H9 (cell line): ENCODE measurements at regions not wholly inside any gene's neighbourhood (a gene's known extent, or its start where the extent isn't known, plus 50 kb on each side); places are given as distances from the start of the nearest gene placed in this dataset.

Experiments
- DNase-seq: peaks from one replicate; pipeline ENCODE4 v3.0.0-alpha.2; 2017
- H2AFZ ChIP-seq: one replicate; pipeline ENCODE4 v1.6.1; 2013; ENCODE audit warnings: mild to moderate bottlenecking, low read length, control low read depth, moderate library complexity
- H2AK5ac ChIP-seq: 2 replicates; pipeline ENCODE4 v1.6.1; 2013; ENCODE audit warnings: low read length, control low read depth, mixed read lengths; ENCODE audit not compliant: insufficient read length
- H2BK120ac ChIP-seq: one replicate; pipeline ENCODE4 v1.6.1; 2013; ENCODE audit warnings: low read depth, mild to moderate bottlenecking, low read length, control low read depth, inconsistent platforms; ENCODE audit not compliant: poor library complexity, severe bottlenecking
- H2BK12ac ChIP-seq: 2 replicates; pipeline ENCODE4 v1.6.1; 2013; ENCODE audit warnings: low read length, control low read depth, mixed read lengths, low read depth; ENCODE audit not compliant: insufficient read length
- H2BK15ac ChIP-seq: 2 replicates; pipeline ENCODE4 v1.6.1; 2013; ENCODE audit warnings: low read depth, low read length, control low read depth
- H2BK20ac ChIP-seq: one replicate; pipeline ENCODE4 v1.6.1; 2013; ENCODE audit warnings: low read depth, mild to moderate bottlenecking, low read length, control low read depth, inconsistent platforms; ENCODE audit not compliant: poor library complexity, severe bottlenecking
- H2BK5ac ChIP-seq: 2 replicates; pipeline ENCODE4 v1.6.1; 2013; ENCODE audit warnings: low read length, control low read depth, mixed read lengths; ENCODE audit not compliant: insufficient read length
- H3K14ac ChIP-seq: 2 replicates; pipeline ENCODE4 v1.6.1; 2013; ENCODE audit warnings: low read length, control low read depth; ENCODE audit not compliant: insufficient read depth
- H3K18ac ChIP-seq: 2 replicates; pipeline ENCODE4 v1.6.1; 2013; ENCODE audit warnings: low read depth, mild to moderate bottlenecking, mixed read lengths, low read length, control low read depth; ENCODE audit not compliant: insufficient read length
- H3K23ac ChIP-seq: 2 replicates; pipeline ENCODE4 v1.6.1; 2013; ENCODE audit warnings: low read length, control low read depth, mixed read lengths, low read depth; ENCODE audit not compliant: insufficient read length
- H3K23me2 ChIP-seq: 2 replicates; pipeline ENCODE4 v1.6.1; 2013; ENCODE audit warnings: low read depth, mild to moderate bottlenecking, mixed read lengths, low read length, control low read depth; ENCODE audit not compliant: insufficient read length, poor library complexity, severe bottlenecking
- H3K27ac ChIP-seq: 2 replicates; pipeline ENCODE4 v1.5.1; 2013; ENCODE audit warnings: low read length, control low read depth, mixed read lengths, low read depth; ENCODE audit not compliant: insufficient read length
- H3K27me3 ChIP-seq: 2 replicates; pipeline ENCODE4 v1.6.1; 2013; ENCODE audit warnings: low read length, control low read depth, inconsistent platforms; ENCODE audit not compliant: insufficient read depth
- H3K4ac ChIP-seq: 2 replicates; pipeline ENCODE4 v1.6.1; 2013; ENCODE audit warnings: low read depth, mild to moderate bottlenecking, control low read depth, inconsistent platforms, low read length, moderate library complexity
- H3K4me1 ChIP-seq: 2 replicates; pipeline ENCODE4 v1.6.1; 2013; ENCODE audit warnings: low read length, control low read depth, inconsistent platforms; ENCODE audit not compliant: insufficient read depth
- H3K4me2 ChIP-seq: 2 replicates; pipeline ENCODE4 v1.6.1; 2013; ENCODE audit warnings: low read length, control low read depth, mixed read lengths; ENCODE audit not compliant: insufficient read length, insufficient read depth
- H3K56ac ChIP-seq: 2 replicates; pipeline ENCODE4 v1.6.1; 2013; ENCODE audit warnings: low read depth, mild to moderate bottlenecking, mixed read lengths, low read length, control low read depth; ENCODE audit not compliant: insufficient read length
- H3K79me1 ChIP-seq: 2 replicates; pipeline ENCODE4 v1.6.1; 2013; ENCODE audit warnings: low read depth, mild to moderate bottlenecking, moderate library complexity, low read length, control low read depth, inconsistent platforms; ENCODE audit not compliant: insufficient read depth, poor library complexity, severe bottlenecking
- H3K79me2 ChIP-seq: 2 replicates; pipeline ENCODE4 v1.6.1; 2013; ENCODE audit warnings: low read length, control low read depth, inconsistent platforms; ENCODE audit not compliant: insufficient read depth
- H3K9ac ChIP-seq: 2 replicates; pipeline ENCODE4 v1.6.1; 2013; ENCODE audit warnings: low read length, control low read depth, mixed read lengths; ENCODE audit not compliant: insufficient read length; ENCODE audit errors: extremely low read depth
- H3K9me3 ChIP-seq: one replicate; pipeline ENCODE4 v1.6.1; 2013; ENCODE audit warnings: low read depth, low read length, inconsistent platforms; ENCODE audit not compliant: control insufficient read depth
- H3T11ph ChIP-seq: one replicate; pipeline ENCODE4 v1.6.1; 2013; ENCODE audit warnings: mild to moderate bottlenecking, low read length, control low read depth, inconsistent platforms
- H4K20me1 ChIP-seq: one replicate; pipeline ENCODE4 v1.6.1; 2013; ENCODE audit not compliant: control insufficient read depth, insufficient read length, insufficient read depth
- H4K5ac ChIP-seq: 2 replicates; pipeline ENCODE4 v1.6.1; 2013; ENCODE audit warnings: low read depth, mild to moderate bottlenecking, mixed read lengths, low read length, control low read depth; ENCODE audit not compliant: insufficient read length
- H4K8ac ChIP-seq: replicated peaks from 2 replicates; pipeline ENCODE4 v1.6.1; 2013; ENCODE audit warnings: low read length, control low read depth, mixed read lengths, low read depth; ENCODE audit not compliant: insufficient read length
- H4K91ac ChIP-seq: 2 replicates; pipeline ENCODE4 v1.6.1; 2013; ENCODE audit warnings: low read depth, mild to moderate bottlenecking, moderate library complexity, mixed read lengths, low read length, control low read depth; ENCODE audit not compliant: insufficient read length
- H3K27ac Mint-ChIP-seq, 3 experiments: 2 replicates in 2 of 3; 3 replicates in 1 of 3; pipeline ENCODE4 v1.8.0; 2020 to 2021; ENCODE audit warnings: mixed read lengths in 3 of 3, mild to moderate bottlenecking in 1 of 3, moderate library complexity in 1 of 3
- H3K27me3 Mint-ChIP-seq: 2 replicates; pipeline ENCODE4 v1.8.0; 2021; ENCODE audit warnings: low read depth, mild to moderate bottlenecking, moderate library complexity, mixed read lengths
- H3K36me3 Mint-ChIP-seq, 3 experiments: 2 replicates in 2 of 3; 3 replicates in 1 of 3; pipeline ENCODE4 v1.8.0; 2020 to 2021; ENCODE audit warnings: low read depth in 3 of 3, mixed read lengths in 3 of 3; ENCODE audit not compliant: insufficient read depth in 1 of 3
- H3K4me1 Mint-ChIP-seq, 2 experiments: 2 replicates each; pipeline ENCODE4 v1.8.0; 2020; ENCODE audit warnings: mixed read lengths in 2 of 2
- H3K4me3 Mint-ChIP-seq, 2 experiments: 2 replicates in 1 of 2; 3 replicates in 1 of 2; pipeline ENCODE4 v1.8.0; 2020 to 2021; ENCODE audit warnings: mild to moderate bottlenecking in 2 of 2, mixed read lengths in 2 of 2, moderate library complexity in 1 of 2
- H3K9me3 Mint-ChIP-seq, 2 experiments: 2 replicates in 1 of 2; 3 replicates in 1 of 2; pipeline ENCODE4 v1.8.0; 2020; ENCODE audit warnings: mild to moderate bottlenecking in 2 of 2, mixed read lengths in 2 of 2, moderate library complexity in 1 of 2
- WGBS: extraction: QIAGEN DNeasy Blood & Tissue Kit; methylation state at CpG from one replicate; pipeline ENCODE4 v1.1.7; 2013; ENCODE audit warnings: missing lambda C conversion rate, low lambda C conversion rate, mixed read lengths; ENCODE audit not compliant: insufficient read length; ENCODE audit errors: extremely low coverage; 5-methylcytosine and 5-hydroxymethylcytosine counted together
- TF ChIP-seq, protein P1 (sequence below): fragments of 200-600 bp; sonication (generic); conservative IDR thresholded peaks from 3 replicates; pipeline ENCODE4 v1.8.0; 2021; ENCODE audit warnings: antibody characterized with exemption, mild to moderate bottlenecking

DNA sequence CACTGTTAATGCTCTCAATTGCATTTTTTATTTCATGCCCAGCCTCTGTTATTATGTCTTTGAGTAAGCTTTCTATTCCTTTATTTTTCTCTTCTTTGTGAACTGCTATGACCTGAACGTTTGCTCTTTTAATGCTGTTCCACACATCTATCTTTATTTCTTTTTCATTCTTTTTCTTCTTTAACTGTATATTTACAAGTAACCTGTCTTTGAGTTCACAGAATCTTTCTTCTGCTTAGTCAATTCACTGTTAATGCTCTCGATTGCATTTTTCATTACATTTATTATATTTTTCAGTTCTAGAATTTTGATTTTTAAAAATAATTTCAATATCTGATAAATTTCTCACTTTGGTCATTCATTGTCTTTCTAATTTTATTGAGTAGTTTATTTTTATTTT lies 316.3 kb upstream of the MEF2C start:
- Histone ChIP-seq H3K9ac (no peak overlapping the region), H3K79me1 (no peaks in the 10 kb centered on the region), H2BK15ac (no peak overlapping the region), H3K4me1 (no peaks in the 10 kb centered on the region), H4K5ac (no peak overlapping the region), H2BK12ac (no peak overlapping the region), H4K91ac (no peak overlapping the region), H3K14ac (no peak overlapping the region), H2AFZ (no peak overlapping the region), H3K79me2 (no peaks in the 10 kb centered on the region), H3K23ac (no peak overlapping the region), H2BK20ac (no peak overlapping the region), H4K8ac (no peak overlapping the region), H2AK5ac (no peak overlapping the region), H3K27ac (no peak overlapping the region), H3K56ac (no peak overlapping the region), H3K27me3 (no peaks in the 10 kb centered on the region), H3T11ph (no peak overlapping the region), H4K20me1 (no peaks in the 10 kb centered on the region), H3K18ac (no peak overlapping the region), H2BK120ac (no peak overlapping the region), H2BK5ac (no peak overlapping the region), H3K4ac (no peak overlapping the region), H3K23me2 (no peaks in the 10 kb centered on the region), H3K9me3 (peaks cover 5% of the 10 kb centered on the region), H3K4me2 (no peak overlapping the region)
- H3K36me3 Mint-ChIP-seq, result peaks cover 0 to 15% (median 4%) of the 10 kb centered on the region in 3 experiments; a peak in 5 of 7 replicates
- DNase-seq, result no peak
- no peaks in the 10 kb centered on the region for H3K4me1 Mint-ChIP-seq
- H3K4me3 Mint-ChIP-seq, result no peak overlapping the region
- peaks cover 12 to 25% of the 10 kb centered on the region in 2 experiments for H3K9me3 Mint-ChIP-seq
- no peaks in the 10 kb centered on the region for H3K27me3 Mint-ChIP-seq
- no peak overlapping the region for H3K27ac Mint-ChIP-seq
- WGBS, result no CpG with 5 or more reads among the region's 2 CpGs
- TF ChIP-seq, protein P1, sequence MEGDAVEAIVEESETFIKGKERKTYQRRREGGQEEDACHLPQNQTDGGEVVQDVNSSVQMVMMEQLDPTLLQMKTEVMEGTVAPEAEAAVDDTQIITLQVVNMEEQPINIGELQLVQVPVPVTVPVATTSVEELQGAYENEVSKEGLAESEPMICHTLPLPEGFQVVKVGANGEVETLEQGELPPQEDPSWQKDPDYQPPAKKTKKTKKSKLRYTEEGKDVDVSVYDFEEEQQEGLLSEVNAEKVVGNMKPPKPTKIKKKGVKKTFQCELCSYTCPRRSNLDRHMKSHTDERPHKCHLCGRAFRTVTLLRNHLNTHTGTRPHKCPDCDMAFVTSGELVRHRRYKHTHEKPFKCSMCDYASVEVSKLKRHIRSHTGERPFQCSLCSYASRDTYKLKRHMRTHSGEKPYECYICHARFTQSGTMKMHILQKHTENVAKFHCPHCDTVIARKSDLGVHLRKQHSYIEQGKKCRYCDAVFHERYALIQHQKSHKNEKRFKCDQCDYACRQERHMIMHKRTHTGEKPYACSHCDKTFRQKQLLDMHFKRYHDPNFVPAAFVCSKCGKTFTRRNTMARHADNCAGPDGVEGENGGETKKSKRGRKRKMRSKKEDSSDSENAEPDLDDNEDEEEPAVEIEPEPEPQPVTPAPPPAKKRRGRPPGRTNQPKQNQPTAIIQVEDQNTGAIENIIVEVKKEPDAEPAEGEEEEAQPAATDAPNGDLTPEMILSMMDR, result no peak
